ENCODE measurements at regions not wholly inside any gene's neighbourhood (a gene's known extent, or its start where the extent isn't known, plus 50 kb on each side); places are given as distances from the start of the nearest gene placed in this dataset.
"Not testable (repeated sequence)": the region's sequence is repeated elsewhere in the genome, so short reads cannot be mapped to it uniquely, and the experiment has no call there.

DNA sequence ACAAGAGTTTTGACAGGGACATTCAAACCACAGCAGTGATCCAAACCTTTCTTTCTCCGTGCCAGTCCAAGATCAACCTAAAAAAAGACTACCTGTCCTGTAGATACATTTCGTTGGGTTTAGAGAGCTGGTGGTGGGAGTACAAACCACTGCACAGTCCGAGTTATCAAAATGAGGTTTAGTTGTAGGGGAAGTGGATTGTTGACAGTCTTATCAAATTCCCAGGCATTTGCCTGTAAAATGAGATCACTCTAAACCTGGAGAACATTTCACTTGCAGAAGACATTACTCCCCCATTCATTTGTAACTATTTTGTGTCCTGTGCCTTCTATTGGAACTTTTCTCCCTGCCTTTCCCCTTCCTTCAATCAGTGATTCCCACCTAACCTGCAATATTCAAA lies 469.6 kb upstream of the JARID2 start:
- no peaks in the 10 kb centered on the region for H3K36me3 ChIP-seq (ENCODE audit: control insufficient read depth, insufficient read depth, low read length)
- no peak overlapping the region for H3K27ac ChIP-seq (ENCODE audit: insufficient read depth, low read depth, low read length, poor library complexity, severe bottlenecking)
- peaks cover 13% of the 10 kb centered on the region for H3K4me1 ChIP-seq (ENCODE audit: control insufficient read depth, insufficient read depth, low read length)
- 97 to 100% methylated on average over 3 of the region's 3 CpGs for WGBS, 2 experiments
- H3K9me3 ChIP-seq (ENCODE audit: control insufficient read depth, low read length): no peaks in the 10 kb centered on the region
- no peaks in the 10 kb centered on the region for H3K27me3 ChIP-seq (ENCODE audit: control insufficient read depth, insufficient read depth, low read length, poor library complexity, severe bottlenecking)
- no peak overlapping the region for H3K4me3 ChIP-seq (ENCODE audit: insufficient read depth, low read depth, low read length)

- Histone ChIP-seq H3K9me3 (ENCODE audit: control insufficient read depth, low read length) (no peaks in the 10 kb centered on the region), H3K4me3 (ENCODE audit: insufficient read depth, low read depth, low read length) (no peak overlapping the region), H3K36me3 (ENCODE audit: control insufficient read depth, insufficient read depth, low read length) (no peaks in the 10 kb centered on the region), H3K27me3 (ENCODE audit: control insufficient read depth, insufficient read depth, low read length, poor library complexity, severe bottlenecking) (no peaks in the 10 kb centered on the region), H3K27ac (ENCODE audit: insufficient read depth, low read depth, low read length, poor library complexity, severe bottlenecking) (no peak overlapping the region), H3K4me1 (ENCODE audit: control insufficient read depth, insufficient read depth, low read length) (peaks cover 37% of the 10 kb centered on the region)
- 93 to 94% methylated on average over 12 of the region's 12 CpGs for WGBS, 2 experiments
These were observed 463.9 kb upstream of the JARID2 start for GRCh38 chr6:14781772-14782525.

DNA sequence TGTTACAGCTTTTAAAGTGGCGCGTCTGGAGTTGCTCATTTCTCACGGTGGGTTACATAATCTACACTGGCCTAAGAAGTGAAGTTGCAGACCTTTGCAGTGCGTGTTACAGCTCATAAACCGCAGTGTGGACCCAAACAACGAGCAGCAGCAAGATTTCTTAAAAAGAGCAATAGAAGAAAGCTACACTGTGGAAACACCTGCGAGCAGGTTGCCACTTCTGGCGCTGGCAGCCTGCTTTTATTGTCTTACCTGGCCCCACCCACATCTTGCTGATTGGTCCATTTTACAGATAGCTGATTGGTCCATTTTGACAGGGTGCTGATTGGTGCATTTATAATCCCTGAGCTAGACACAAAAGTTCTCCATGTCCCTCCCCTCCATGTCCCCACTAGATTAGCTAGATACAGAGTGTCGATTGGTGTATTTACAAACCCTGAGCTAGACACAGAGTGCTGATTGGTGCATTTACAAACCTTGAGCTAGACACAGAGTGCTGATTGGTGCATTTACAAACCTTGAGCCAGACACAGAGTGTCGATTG lies 462.9 kb upstream of the JARID2 start:
- peaks cover 30% of the 10 kb centered on the region for H3K4me1 ChIP-seq (ENCODE audit: control insufficient read depth, insufficient read depth, low read length)
- not testable (repeated sequence) for H3K36me3 ChIP-seq (ENCODE audit: control insufficient read depth, insufficient read depth, low read length); H3K27me3 ChIP-seq (ENCODE audit: control insufficient read depth, insufficient read depth, low read length, poor library complexity, severe bottlenecking); H3K4me3 ChIP-seq (ENCODE audit: insufficient read depth, low read depth, low read length); H3K27ac ChIP-seq (ENCODE audit: insufficient read depth, low read depth, low read length, poor library complexity, severe bottlenecking); H3K9me3 ChIP-seq (ENCODE audit: control insufficient read depth, low read length)
- 95 to 96% methylated on average over 10 of the region's 10 CpGs for WGBS, 2 experiments

- Histone ChIP-seq H3K36me3 (ENCODE audit: control insufficient read depth, insufficient read depth, low read length) (no peaks in the 10 kb centered on the region), H3K27me3 (ENCODE audit: control insufficient read depth, insufficient read depth, low read length, poor library complexity, severe bottlenecking) (no peaks in the 10 kb centered on the region), H3K4me1 (ENCODE audit: control insufficient read depth, insufficient read depth, low read length) (peaks cover 25% of the 10 kb centered on the region), H3K4me3 (ENCODE audit: insufficient read depth, low read depth, low read length) (no peak overlapping the region), H3K9me3 (ENCODE audit: control insufficient read depth, low read length) (no peaks in the 10 kb centered on the region), H3K27ac (ENCODE audit: insufficient read depth, low read depth, low read length, poor library complexity, severe bottlenecking) (no peak overlapping the region)
- 97% methylated on average over 35 of the region's 35 CpGs for WGBS, 2 experiments
These were observed 462.3 kb upstream of the JARID2 start for GRCh38 chr6:14783594-14783993.

- Histone ChIP-seq H3K4me1 (ENCODE audit: control insufficient read depth, insufficient read depth, low read length) (peaks cover 30% of the 10 kb centered on the region), H3K4me3 (ENCODE audit: insufficient read depth, low read depth, low read length) (no peak overlapping the region), H3K36me3 (ENCODE audit: control insufficient read depth, insufficient read depth, low read length) (no peaks in the 10 kb centered on the region), H3K27me3 (ENCODE audit: control insufficient read depth, insufficient read depth, low read length, poor library complexity, severe bottlenecking) (no peaks in the 10 kb centered on the region), H3K9me3 (ENCODE audit: control insufficient read depth, low read length) (no peaks in the 10 kb centered on the region), H3K27ac (ENCODE audit: insufficient read depth, low read depth, low read length, poor library complexity, severe bottlenecking) (peak overlapping the region; percentile 6)
- 18 to 19% methylated on average over 15 of the region's 15 CpGs for WGBS, 2 experiments
These were observed 461.0 kb upstream of the JARID2 start for GRCh38 chr6:14784596-14785492.

DNA sequence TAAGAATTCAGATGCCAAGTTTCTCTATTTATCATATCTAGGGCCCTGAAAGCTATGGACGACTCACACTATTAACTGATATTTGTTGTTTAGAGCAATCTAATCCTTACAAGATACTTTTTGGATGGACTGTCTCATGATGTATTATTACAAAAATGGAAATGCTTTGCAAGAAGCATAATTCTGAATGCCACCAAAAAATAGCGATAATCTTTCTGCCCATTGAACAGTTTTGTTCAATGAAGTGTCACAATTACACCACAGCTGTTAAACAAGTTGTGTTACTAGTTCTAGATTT lies 460.4 kb upstream of the JARID2 start:
- peaks cover 34% of the 10 kb centered on the region for H3K4me1 ChIP-seq (ENCODE audit: control insufficient read depth, insufficient read depth, low read length)
- H3K27ac ChIP-seq (ENCODE audit: insufficient read depth, low read depth, low read length, poor library complexity, severe bottlenecking): peak overlapping the region; percentile 6
- no peaks in the 10 kb centered on the region for H3K27me3 ChIP-seq (ENCODE audit: control insufficient read depth, insufficient read depth, low read length, poor library complexity, severe bottlenecking)
- H3K36me3 ChIP-seq (ENCODE audit: control insufficient read depth, insufficient read depth, low read length): no peaks in the 10 kb centered on the region
- H3K9me3 ChIP-seq (ENCODE audit: control insufficient read depth, low read length): no peaks in the 10 kb centered on the region
- 81 to 86% methylated on average over 2 of the region's 2 CpGs for WGBS, 2 experiments
- no peak overlapping the region for H3K4me3 ChIP-seq (ENCODE audit: insufficient read depth, low read depth, low read length)

GRCh38 chr6:14786008-14786407 lies 459.9 kb upstream of the JARID2 start:
- Histone ChIP-seq H3K4me1 (ENCODE audit: control insufficient read depth, insufficient read depth, low read length) (peaks cover 34% of the 10 kb centered on the region), H3K9me3 (ENCODE audit: control insufficient read depth, low read length) (no peaks in the 10 kb centered on the region), H3K36me3 (ENCODE audit: control insufficient read depth, insufficient read depth, low read length) (no peaks in the 10 kb centered on the region), H3K4me3 (ENCODE audit: insufficient read depth, low read depth, low read length) (no peak overlapping the region), H3K27me3 (ENCODE audit: control insufficient read depth, insufficient read depth, low read length, poor library complexity, severe bottlenecking) (no peaks in the 10 kb centered on the region), H3K27ac (ENCODE audit: insufficient read depth, low read depth, low read length, poor library complexity, severe bottlenecking) (no peak overlapping the region)
- 89 to 95% methylated on average over 3 of the region's 3 CpGs for WGBS, 2 experiments

DNA sequence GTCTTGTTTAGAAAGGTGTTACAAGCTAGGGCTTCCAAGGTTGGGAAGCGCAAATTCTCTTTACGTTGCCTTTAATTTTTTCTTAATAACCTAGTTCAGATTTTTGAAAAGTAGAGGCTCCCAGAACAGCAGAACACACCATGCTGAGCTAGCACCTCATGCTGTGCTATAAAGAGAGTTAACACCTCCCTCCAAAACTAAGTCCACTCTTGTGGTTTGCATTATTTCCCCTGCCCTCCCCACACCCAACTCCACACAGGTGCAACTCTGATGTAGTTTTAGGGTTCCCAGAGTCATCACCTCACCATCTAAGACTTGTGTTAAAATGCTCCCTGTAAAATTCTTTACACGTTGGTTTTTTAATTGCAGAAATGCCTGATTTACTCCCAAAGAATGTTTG lies 459.4 kb upstream of the JARID2 start:
- Histone ChIP-seq H3K27ac (ENCODE audit: insufficient read depth, low read depth, low read length, poor library complexity, severe bottlenecking) (no peak overlapping the region), H3K4me1 (ENCODE audit: control insufficient read depth, insufficient read depth, low read length) (peaks cover 34% of the 10 kb centered on the region), H3K9me3 (ENCODE audit: control insufficient read depth, low read length) (no peaks in the 10 kb centered on the region), H3K36me3 (ENCODE audit: control insufficient read depth, insufficient read depth, low read length) (no peaks in the 10 kb centered on the region), H3K27me3 (ENCODE audit: control insufficient read depth, insufficient read depth, low read length, poor library complexity, severe bottlenecking) (no peaks in the 10 kb centered on the region), H3K4me3 (ENCODE audit: insufficient read depth, low read depth, low read length) (no peak overlapping the region)
- WGBS, 2 experiments: 89 to 93% methylated on average over 3 of the region's 3 CpGs

DNA sequence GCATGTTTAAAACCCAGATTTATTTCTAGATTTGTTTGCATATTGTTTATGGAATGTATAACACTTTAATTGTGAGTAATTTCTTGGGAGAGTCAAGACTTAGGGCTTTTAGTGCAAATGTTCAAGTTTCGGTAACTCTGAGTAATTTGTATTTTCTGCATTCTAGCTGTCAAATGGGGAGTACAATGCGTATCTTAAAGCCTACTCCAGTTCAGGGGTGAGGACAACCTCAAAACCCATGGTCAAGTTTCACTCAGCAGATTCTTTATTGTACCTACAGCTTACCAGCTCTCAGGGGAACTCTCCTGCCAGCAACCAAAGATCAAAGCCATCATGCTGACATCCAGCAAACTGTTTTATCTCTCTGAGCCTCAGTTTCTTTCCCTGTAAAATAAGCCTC lies 458.6 kb upstream of the JARID2 start:
- Histone ChIP-seq H3K4me3 (ENCODE audit: insufficient read depth, low read depth, low read length) (no peak overlapping the region), H3K4me1 (ENCODE audit: control insufficient read depth, insufficient read depth, low read length) (peaks cover 34% of the 10 kb centered on the region), H3K9me3 (ENCODE audit: control insufficient read depth, low read length) (no peaks in the 10 kb centered on the region), H3K36me3 (ENCODE audit: control insufficient read depth, insufficient read depth, low read length) (no peaks in the 10 kb centered on the region), H3K27me3 (ENCODE audit: control insufficient read depth, insufficient read depth, low read length, poor library complexity, severe bottlenecking) (no peaks in the 10 kb centered on the region), H3K27ac (ENCODE audit: insufficient read depth, low read depth, low read length, poor library complexity, severe bottlenecking) (no peak overlapping the region)
- 94 to 98% methylated on average over 2 of the region's 2 CpGs for WGBS, 2 experiments

- H3K9me3 ChIP-seq (ENCODE audit: control insufficient read depth, low read length): no peaks in the 10 kb centered on the region
- no peaks in the 10 kb centered on the region for H3K36me3 ChIP-seq (ENCODE audit: control insufficient read depth, insufficient read depth, low read length)
- peaks cover 34% of the 10 kb centered on the region for H3K4me1 ChIP-seq (ENCODE audit: control insufficient read depth, insufficient read depth, low read length)
- WGBS, 2 experiments: 87 to 90% methylated on average over 2 of the region's 2 CpGs
- no peak overlapping the region for H3K27ac ChIP-seq (ENCODE audit: insufficient read depth, low read depth, low read length, poor library complexity, severe bottlenecking)
- H3K4me3 ChIP-seq (ENCODE audit: insufficient read depth, low read depth, low read length): no peak overlapping the region
- no peaks in the 10 kb centered on the region for H3K27me3 ChIP-seq (ENCODE audit: control insufficient read depth, insufficient read depth, low read length, poor library complexity, severe bottlenecking)
These were observed 458.2 kb upstream of the JARID2 start for GRCh38 chr6:14787677-14788076.
